ENCODE measurements at regions not wholly inside any gene's neighbourhood (a gene's known extent, or its start where the extent isn't known, plus 50 kb on each side); places are given as distances from the start of the nearest gene placed in this dataset.
"Not testable (repeated sequence)": the region's sequence is repeated elsewhere in the genome, so short reads cannot be mapped to it uniquely, and the experiment has no call there.

- no peak for TF ChIP-seq CTCF (IDR thresholded peaks at IDR 0.05)
- no peaks in the 10 kb centered on the region for H3K36me3 Mint-ChIP-seq (ENCODE audit: low read depth)
- H3K9me3 Mint-ChIP-seq: no peaks in the 10 kb centered on the region
- no peak overlapping the region for H3K4me3 Mint-ChIP-seq
- ATAC-seq (no peak), DNase-seq (no peak)
- no peak overlapping the region for H3K27ac Mint-ChIP-seq
- intact Hi-C loops (cut with micrococcal nuclease): no loop called here
- ChIA-PET CTCF (no interaction called here), POLR2A (no interaction called here)
- H3K4me1 Mint-ChIP-seq (ENCODE audit: low read depth): no peaks in the 10 kb centered on the region
- peaks cover 6% of the 10 kb centered on the region for H3K27me3 Mint-ChIP-seq
Observed at GRCh38 chr14:105924951-105925591, 398.7 kb downstream of the TMEM121 start.

- H3K36me3 Mint-ChIP-seq (ENCODE audit: low read depth): no peaks in the 10 kb centered on the region
- H3K4me1 Mint-ChIP-seq (ENCODE audit: low read depth): no peaks in the 10 kb centered on the region
- ChIA-PET POLR2A (no interaction called here), CTCF (no interaction called here)
- H3K27ac Mint-ChIP-seq: no peak overlapping the region
- no peak for TF ChIP-seq CTCF (IDR thresholded peaks at IDR 0.05)
- intact Hi-C loops (cut with micrococcal nuclease): no loop called here
- H3K27me3 Mint-ChIP-seq: peaks cover 12% of the 10 kb centered on the region
- no peak for ATAC-seq
- no peaks in the 10 kb centered on the region for H3K9me3 Mint-ChIP-seq
- DNase-seq: no peak
- no peak overlapping the region for H3K4me3 Mint-ChIP-seq
Observed at GRCh38 chr14:105925615-105926372, 399.4 kb downstream of the TMEM121 start.

GRCh38 chr14:105926373-105927095 lies 400.2 kb downstream of the TMEM121 start:
- no peak overlapping the region for H3K27ac Mint-ChIP-seq
- intact Hi-C loops (cut with micrococcal nuclease): no loop called here
- H3K4me1 Mint-ChIP-seq (ENCODE audit: low read depth): no peaks in the 10 kb centered on the region
- POLR2A ChIA-PET: no interaction called here
- H3K27me3 Mint-ChIP-seq: peaks cover 16% of the 10 kb centered on the region
- TF ChIP-seq CTCF (IDR thresholded peaks at IDR 0.05): no peak
- H3K36me3 Mint-ChIP-seq (ENCODE audit: low read depth): no peaks in the 10 kb centered on the region
- no peak for DNase-seq
- CTCF ChIA-PET: no interaction called here
- H3K4me3 Mint-ChIP-seq: no peak overlapping the region
- ATAC-seq: no peak
- no peaks in the 10 kb centered on the region for H3K9me3 Mint-ChIP-seq

GRCh38 chr14:105927096-105928060 lies 401.0 kb downstream of the TMEM121 start:
- intact Hi-C loops (cut with micrococcal nuclease): no loop called here
- Mint-ChIP-seq H3K9me3 (no peaks in the 10 kb centered on the region), H3K27me3 (peaks cover 22% of the 10 kb centered on the region), H3K36me3 (ENCODE audit: low read depth) (no peaks in the 10 kb centered on the region), H3K4me1 (ENCODE audit: low read depth) (no peaks in the 10 kb centered on the region), H3K27ac (no peak overlapping the region), H3K4me3 (no peak overlapping the region)
- ATAC-seq (no peak), DNase-seq (no peak)
- CTCF ChIA-PET: no interaction called here
- POLR2A ChIA-PET: no interaction called here
- TF ChIP-seq CTCF (IDR thresholded peaks at IDR 0.05): no peak

- H3K27ac Mint-ChIP-seq; H3K9me3 Mint-ChIP-seq; POLR2A ChIA-PET; DNase-seq; H3K4me1 Mint-ChIP-seq (ENCODE audit: low read depth); H3K4me3 Mint-ChIP-seq; CTCF ChIA-PET; H3K36me3 Mint-ChIP-seq (ENCODE audit: low read depth); ATAC-seq; intact Hi-C loops (cut with micrococcal nuclease): not testable (repeated sequence)
- peaks cover 28% of the 10 kb centered on the region for H3K27me3 Mint-ChIP-seq
Observed at GRCh38 chr14:105928171-105929111, 402.1 kb downstream of the TMEM121 start.
